B cell (primary cell): ENCODE measurements at regions not wholly inside any gene's neighbourhood (a gene's known extent, or its start where the extent isn't known, plus 50 kb on each side); places are given as distances from the start of the nearest gene placed in this dataset.

Source experiments
- ATAC-seq: fragments of 200-7000 bp; cut with Tn5 transposase; one replicate; pipeline ENCODE4 v1.10.0; 2021; ENCODE audit warnings: low read depth, mild to moderate bottlenecking, moderate number of reproducible peaks, moderate library complexity
- CTCF ChIA-PET: fragments of 350-600 bp; sonication (Branson Sonifier 250); formaldehyde crosslinking; loops from one replicate; lab custom pipeline; 2021; ENCODE audit warnings: antibody characterized with exemption, inconsistent platforms; lab: Charles Lee
- POLR2A ChIA-PET: fragments of 350-600 bp; sonication (Branson Sonifier 250); formaldehyde crosslinking; loops from one replicate; lab custom pipeline; 2021; ENCODE audit warnings: antibody characterized with exemption; lab: Charles Lee
- DNase-seq: peaks from one replicate; pipeline ENCODE4 v3.0.0; 2013
- H2AFZ ChIP-seq: 2 replicates; pipeline ENCODE4 v1.6.1; 2012; ENCODE audit warnings: mild to moderate bottlenecking, low read depth, low read length; ENCODE audit not compliant: insufficient read depth, poor library complexity, severe bottlenecking
- H3K27ac ChIP-seq, 2 donors: 1 replicate in 1 of 2; 2 replicates in 1 of 2; pipeline ENCODE4 v1.5.1; 2012 to 2013; ENCODE audit warnings: low read length in 2 of 2, mild to moderate bottlenecking in 2 of 2, moderate library complexity in 1 of 2
- H3K27me3 ChIP-seq, 4 experiments: fragments of 200-600 bp in 1 of 4; sonication (generic) in 1 of 4; replicated peaks in 1 of 4; 1 replicate in 2 of 4; 2 replicates in 2 of 4; pipeline versions ENCODE4 v1.6.1 to v1.7.0; 2013 to 2016; ENCODE audit warnings: low read length in 3 of 4, mild to moderate bottlenecking in 2 of 4, mixed read lengths in 1 of 4, moderate library complexity in 1 of 4; ENCODE audit not compliant: insufficient read depth in 4 of 4, control insufficient read depth in 3 of 4; ENCODE audit errors: control extremely low read depth in 1 of 4
- H3K36me3 ChIP-seq, 2 experiments: replicated peaks in 1 of 2; 1 replicate in 1 of 2; 2 replicates in 1 of 2; pipeline versions ENCODE4 v1.6.1 to v1.7.1; 2013; ENCODE audit warnings: low read length in 1 of 2; ENCODE audit not compliant: insufficient read depth in 2 of 2, control insufficient read depth in 1 of 2; ENCODE audit errors: control extremely low read depth in 1 of 2, extremely low read depth in 1 of 2
- H3K4me1 ChIP-seq, 2 donors: fragments of 200-600 bp in 1 of 2; sonication (generic) in 1 of 2; 1 replicate in 1 of 2; 2 replicates in 1 of 2; pipeline versions ENCODE4 v1.5.1 to v1.6.1; 2013 to 2017; ENCODE audit warnings: low read length in 2 of 2; ENCODE audit not compliant: control insufficient read depth in 2 of 2, insufficient read depth in 2 of 2
- H3K4me2 ChIP-seq: replicated peaks from 2 replicates; pipeline ENCODE3; 2012; ENCODE audit warnings: mild to moderate bottlenecking, low read depth, low read length; ENCODE audit not compliant: poor library complexity, severe bottlenecking
- H3K4me3 ChIP-seq, 5 experiments: fragments of 200-600 bp in 1 of 5; sonication (generic) in 1 of 5; 1 replicate in 3 of 5; 2 replicates in 2 of 5; pipeline versions ENCODE4 v1.5.1 to v1.7.0; 2011 to 2016; ENCODE audit warnings: low read length in 4 of 5, mild to moderate bottlenecking in 4 of 5, low read depth in 2 of 5, control low read depth in 1 of 5, moderate library complexity in 1 of 5; ENCODE audit not compliant: insufficient read depth in 1 of 5; ENCODE audit errors: control extremely low read depth in 1 of 5, extremely low read depth in 1 of 5
- H3K79me2 ChIP-seq: fragments of 200-600 bp; sonication (generic); one replicate; pipeline ENCODE4 v1.6.0; 2016; ENCODE audit warnings: low read length; ENCODE audit not compliant: control insufficient read depth, insufficient read depth
- H3K9ac ChIP-seq: fragments of 200-600 bp; sonication (generic); 2 replicates; pipeline ENCODE4 v1.6.1; 2017; ENCODE audit warnings: mild to moderate bottlenecking, low read length, moderate library complexity
- H3K9me3 ChIP-seq, 3 donors: one replicate each; pipeline versions ENCODE4 v1.6.1 to v1.7.1; 2013; ENCODE audit warnings: low read length in 2 of 3; ENCODE audit not compliant: control insufficient read depth in 2 of 3, insufficient read depth in 1 of 3; ENCODE audit errors: control extremely low read depth in 1 of 3
- H4K20me1 ChIP-seq: 2 replicates; pipeline ENCODE4 v1.6.0; 2012; ENCODE audit warnings: mild to moderate bottlenecking, low read length; ENCODE audit not compliant: insufficient read depth, control insufficient read depth, poor library complexity, severe bottlenecking
- H3K27ac Mint-ChIP-seq: one replicate; pipeline ENCODE4 v1.8.0; 2021; ENCODE audit warnings: mixed read lengths
- H3K27me3 Mint-ChIP-seq: one replicate; pipeline ENCODE4 v1.8.0; 2021; ENCODE audit warnings: mixed read lengths
- H3K4me1 Mint-ChIP-seq: one replicate; pipeline ENCODE4 v1.8.0; 2021; ENCODE audit warnings: mixed read lengths
- H3K4me3 Mint-ChIP-seq: one replicate; pipeline ENCODE4 v1.8.0; 2021; ENCODE audit warnings: mixed read lengths
- H3K9me3 Mint-ChIP-seq: one replicate; pipeline ENCODE4 v1.8.0; 2022; ENCODE audit warnings: mixed read lengths; ENCODE audit not compliant: insufficient read depth
- CTCF ChIP-seq: fragments of 200-600 bp; IDR thresholded peaks from one replicate; pipeline ENCODE4 v1.8.0; 2022; ENCODE audit warnings: antibody characterized with exemption, mild to moderate bottlenecking
- EZH2 ChIP-seq: IDR thresholded peaks from 2 replicates; pipeline ENCODE4 v1.6.1; 2012; ENCODE audit warnings: borderline replicate concordance, low read depth, mild to moderate bottlenecking, moderate library complexity, low read length; ENCODE audit not compliant: insufficient read depth, poor library complexity, severe bottlenecking
- WGBS: methylation state at CpG from one replicate; pipeline ENCODE4 v1.1.5; 2013; ENCODE audit warnings: missing lambda C conversion rate; ENCODE audit not compliant: insufficient coverage; 5-methylcytosine and 5-hydroxymethylcytosine counted together
- intact Hi-C: fragments of 100-400 bp; cut with micrococcal nuclease; formaldehyde crosslinking; loops from one replicate; pipeline ENCODE4 v1.10.0; 2022

DNA sequence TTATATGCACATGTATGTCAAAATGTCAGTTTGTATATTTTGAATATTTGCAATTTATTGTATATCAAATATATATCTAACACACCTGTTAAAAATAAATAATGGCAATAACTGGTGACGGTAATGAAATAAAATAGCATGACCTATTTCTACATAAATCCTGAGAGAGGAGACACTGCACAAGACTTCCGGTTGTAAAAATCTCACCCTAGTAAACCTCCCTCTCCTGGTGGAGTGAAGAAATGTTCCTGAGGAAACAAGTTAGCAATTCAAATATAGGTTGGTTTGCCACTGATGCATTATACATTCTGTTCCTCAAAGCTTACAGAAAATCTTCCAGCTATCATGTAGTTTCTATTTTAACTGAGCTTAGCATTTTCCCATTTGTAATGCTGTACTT lies 166.1 kb upstream of the SYT10 start:
- Histone ChIP-seq H3K27me3 (no peaks in the 10 kb centered on the region), H3K4me3 (no peak overlapping the region), H4K20me1 (no peaks in the 10 kb centered on the region), H3K4me1 (no peaks in the 10 kb centered on the region), H3K79me2 (no peaks in the 10 kb centered on the region), H3K9ac (no peak overlapping the region), H2AFZ (no peak overlapping the region), H3K9me3 (no peaks in the 10 kb centered on the region), H3K27ac (no peak overlapping the region), H3K36me3 (no peaks in the 10 kb centered on the region), H3K4me2 (no peak overlapping the region)
- POLR2A ChIA-PET = no interaction called here
- CTCF ChIA-PET = interaction anchor here (0.7 kb wide), 1 partner anchor 850 kb away, joined by 3 read pairs; the partner anchor contains the start of gene YARS2
- no peak overlapping the region for H3K4me3 Mint-ChIP-seq
- WGBS = no CpG with 5 or more reads among the region's 2 CpGs
- H3K27ac Mint-ChIP-seq = no peak overlapping the region
- ATAC-seq (no peak), DNase-seq (no peak)
- H3K27me3 Mint-ChIP-seq = no peaks in the 10 kb centered on the region
- intact Hi-C loops = loop anchor here (10.0 kb wide), 1 partner anchor 851 kb away; the partner anchor contains the start of gene YARS2
- peaks cover 4% of the 10 kb centered on the region for H3K9me3 Mint-ChIP-seq
- TF ChIP-seq CTCF = no peak
- H3K4me1 Mint-ChIP-seq = no peaks in the 10 kb centered on the region

GRCh38 chr12:33609910-33610309 lies 170.3 kb upstream of the SYT10 start:
- intact Hi-C loops = loop anchor here (10.0 kb wide), 1 partner anchor 855 kb away; the partner anchor contains the start of gene YARS2
- TF ChIP-seq CTCF (no peak), EZH2 (no peak)
- peaks cover 7% of the 10 kb centered on the region for H3K9me3 Mint-ChIP-seq
- POLR2A ChIA-PET = no interaction called here
- H3K4me3 Mint-ChIP-seq = no peak overlapping the region
- ATAC-seq = no peak
- H3K36me3 ChIP-seq = no peaks in the 10 kb centered on the region
- 60% methylated on average over 1 of the region's 4 CpGs for WGBS
- no peak overlapping the region for H3K27ac Mint-ChIP-seq
- no peaks in the 10 kb centered on the region for H3K4me1 Mint-ChIP-seq
- no peak overlapping the region for H3K4me3 ChIP-seq
- no peak overlapping the region for H3K9ac ChIP-seq
- no peaks in the 10 kb centered on the region for H3K27me3 ChIP-seq
- H4K20me1 ChIP-seq = no peaks in the 10 kb centered on the region
- CTCF ChIA-PET = interaction anchor here (0.6 kb wide), 1 partner anchor 25 kb away, joined by 3 read pairs; no protein-coding TSS in a partner anchor
- H3K4me2 ChIP-seq = no peak overlapping the region
- H3K79me2 ChIP-seq = no peaks in the 10 kb centered on the region
- H3K4me1 ChIP-seq = no peaks in the 10 kb centered on the region
- no peak overlapping the region for H2AFZ ChIP-seq
- DNase-seq = no peak
- H3K27ac ChIP-seq = no peak overlapping the region
- no peaks in the 10 kb centered on the region for H3K9me3 ChIP-seq
- H3K27me3 Mint-ChIP-seq = no peaks in the 10 kb centered on the region
